CD4-positive, alpha-beta T cell (primary cell): ENCODE measurements at regions not wholly inside any gene's neighbourhood (a gene's known extent, or its start where the extent isn't known, plus 50 kb on each side); places are given as distances from the start of the nearest gene placed in this dataset.

Source experiments
- ATAC-seq: fragments of 200-7000 bp; cut with Tn5 transposase; one replicate; pipeline ENCODE4 v1.10.0; 2022; ENCODE audit warnings: mild to moderate bottlenecking; ENCODE audit not compliant: poor library complexity
- CTCF ChIA-PET: fragments of 350-600 bp; sonication (Branson Sonifier 250); formaldehyde crosslinking; loops from one replicate; lab custom pipeline; 2021; ENCODE audit warnings: antibody characterized with exemption, inconsistent platforms; lab: Charles Lee
- POLR2A ChIA-PET: fragments of 350-600 bp; sonication (Branson Sonifier 250); formaldehyde crosslinking; loops from one replicate; lab custom pipeline; 2021; ENCODE audit warnings: antibody characterized with exemption, inconsistent platforms; lab: Charles Lee
- DNase-seq, 14 experiments: peaks; one replicate each; pipeline ENCODE4 v3.0.0-alpha.2; 2013 to 2020; ENCODE audit warnings: mixed read lengths in 2 of 14
- H3K27ac ChIP-seq, 2 donors: one replicate each; pipeline versions ENCODE4 v1.5.1 to v1.7.0; 2013; ENCODE audit warnings: low read length in 2 of 2, low read depth in 1 of 2, mild to moderate bottlenecking in 1 of 2
- H3K27me3 ChIP-seq, 2 experiments: 1 replicate in 1 of 2; 2 replicates in 1 of 2; pipeline versions ENCODE4 v1.6.1 to v1.7.0; 2013; ENCODE audit warnings: low read length in 2 of 2, control low read depth in 1 of 2, mild to moderate bottlenecking in 1 of 2, moderate library complexity in 1 of 2; ENCODE audit not compliant: insufficient read depth in 2 of 2, control insufficient read depth in 1 of 2
- H3K36me3 ChIP-seq: one replicate; pipeline ENCODE4 v1.6.1; 2013; ENCODE audit warnings: low read length, control low read depth; ENCODE audit not compliant: insufficient read depth
- H3K4me1 ChIP-seq: one replicate; pipeline ENCODE4 v1.6.1; 2013; ENCODE audit warnings: low read length, control low read depth; ENCODE audit not compliant: insufficient read depth
- H3K4me3 ChIP-seq: one replicate; pipeline ENCODE4 v1.5.1; 2013; ENCODE audit warnings: mild to moderate bottlenecking, low read length, moderate library complexity
- H3K9me3 ChIP-seq, 2 experiments: 1 replicate in 1 of 2; 2 replicates in 1 of 2; pipeline versions ENCODE4 v1.6.1 to v1.7.0; 2013; ENCODE audit warnings: low read length in 2 of 2, mild to moderate bottlenecking in 2 of 2, control low read depth in 1 of 2, moderate library complexity in 1 of 2; ENCODE audit not compliant: control insufficient read depth in 1 of 2, insufficient read depth in 1 of 2
- H3K27ac Mint-ChIP-seq: one replicate; pipeline ENCODE4 v1.8.0; 2020; ENCODE audit warnings: mixed read lengths
- H3K27me3 Mint-ChIP-seq: one replicate; pipeline ENCODE4 v1.8.0; 2021; ENCODE audit warnings: mixed read lengths
- H3K36me3 Mint-ChIP-seq: one replicate; pipeline ENCODE4 v1.8.0; 2021; ENCODE audit warnings: low read depth, mixed read lengths
- H3K4me1 Mint-ChIP-seq: one replicate; pipeline ENCODE4 v1.8.0; 2021; ENCODE audit warnings: low read depth, mixed read lengths
- H3K4me3 Mint-ChIP-seq: one replicate; pipeline ENCODE4 v1.8.0; 2020; ENCODE audit warnings: mild to moderate bottlenecking, mixed read lengths
- H3K9me3 Mint-ChIP-seq: one replicate; pipeline ENCODE4 v1.8.0; 2020; ENCODE audit warnings: mixed read lengths
- CTCF ChIP-seq: fragments of 200-600 bp; IDR thresholded peaks from one replicate; pipeline ENCODE4 v1.8.0; 2022; ENCODE audit warnings: antibody characterized with exemption, mild to moderate bottlenecking
- intact Hi-C, 2 experiments: fragments of 100-400 bp; cut with DNase I in 1 of 2; cut with micrococcal nuclease in 1 of 2; formaldehyde crosslinking; loops; one replicate each; pipeline versions ENCODE4 v1.15.1 to v1.9.0; 2023 to 2025; cut with DNase I, micrococcal nuclease

- POLR2A ChIA-PET: no interaction called here
- H3K9me3 ChIP-seq: peaks cover 0 to 3% of the 10 kb centered on the region in 2 experiments
- H3K36me3 ChIP-seq: no peaks in the 10 kb centered on the region
- no peak overlapping the region for H3K27ac Mint-ChIP-seq
- H3K4me3 Mint-ChIP-seq: no peak overlapping the region
- no peaks in the 10 kb centered on the region for H3K4me1 Mint-ChIP-seq
- no peaks in the 10 kb centered on the region for H3K36me3 Mint-ChIP-seq
- H3K9me3 Mint-ChIP-seq: peaks cover 4% of the 10 kb centered on the region
- no peaks in the 10 kb centered on the region for H3K27me3 ChIP-seq
- ATAC-seq: no peak
- H3K27me3 Mint-ChIP-seq: peaks cover 32% of the 10 kb centered on the region
- no peak for DNase-seq
- intact Hi-C loops: no loop called here
- H3K27ac ChIP-seq: no peak overlapping the region
- H3K4me1 ChIP-seq: no peaks in the 10 kb centered on the region
- no peak for TF ChIP-seq CTCF
- H3K4me3 ChIP-seq: no peak overlapping the region
- CTCF ChIA-PET: interaction anchor here (1.2 kb wide), 1 partner anchor 11 kb away, joined by 3 read pairs; no protein-coding TSS in a partner anchor
Measured at GRCh38 chr17:14901376-14901775, 363.8 kb downstream of the PMP22 start.

- Mint-ChIP-seq H3K4me3 (no peak overlapping the region), H3K36me3 (no peaks in the 10 kb centered on the region), H3K27ac (no peak overlapping the region), H3K9me3 (peaks cover 20% of the 10 kb centered on the region), H3K27me3 (peaks cover 26% of the 10 kb centered on the region), H3K4me1 (no peaks in the 10 kb centered on the region)
- Histone ChIP-seq H3K36me3 (no peaks in the 10 kb centered on the region), H3K9me3 (peaks cover 6 to 19% of the 10 kb centered on the region in 2 experiments), H3K27me3 (peaks cover 10 to 11% of the 10 kb centered on the region in 2 experiments), H3K4me3 (no peak overlapping the region), H3K4me1 (no peaks in the 10 kb centered on the region), H3K27ac (no peak overlapping the region)
- ChIA-PET POLR2A (interaction anchor here (0.6 kb wide), 1 partner anchor 14 kb away, joined by 4 read pairs; no protein-coding TSS in a partner anchor), CTCF (no interaction called here)
- TF ChIP-seq CTCF: no peak
- ATAC-seq: no peak
- no peak for DNase-seq
- intact Hi-C loops: no loop called here
Measured at GRCh38 chr17:14886200-14886739, 378.9 kb downstream of the PMP22 start.

GRCh38 chr17:14882131-14882530 is 383.0 kb downstream of the PMP22 start:
- Mint-ChIP-seq H3K36me3 (no peaks in the 10 kb centered on the region), H3K4me3 (no peak overlapping the region), H3K9me3 (peaks cover 15% of the 10 kb centered on the region), H3K27ac (no peak overlapping the region), H3K27me3 (peaks cover 26% of the 10 kb centered on the region), H3K4me1 (no peaks in the 10 kb centered on the region)
- Histone ChIP-seq H3K36me3 (no peaks in the 10 kb centered on the region), H3K4me3 (no peak overlapping the region), H3K4me1 (no peaks in the 10 kb centered on the region), H3K9me3 (peaks cover 6 to 16% of the 10 kb centered on the region in 2 experiments), H3K27me3 (peaks cover 0 to 3% of the 10 kb centered on the region in 2 experiments), H3K27ac (no peak overlapping the region)
- intact Hi-C loops: no loop called here
- no peak for TF ChIP-seq CTCF
- ChIA-PET CTCF (no interaction called here), POLR2A (no interaction called here)
- ATAC-seq (no peak), DNase-seq (no peak)
